ENCODE measurements at regions not wholly inside any gene's neighbourhood (a gene's known extent, or its start where the extent isn't known, plus 50 kb on each side); places are given as distances from the start of the nearest gene placed in this dataset.
"Not testable (repeated sequence)": the region's sequence is repeated elsewhere in the genome, so short reads cannot be mapped to it uniquely, and the experiment has no call there.

- no peak for DNase-seq (ENCODE audit: low spot score)
- in situ Hi-C loops (cut with HindIII; ENCODE audit: low sequenced_read_pairs): no loop called here
Measured at GRCh38 chr7:110417611-110418010, 673.3 kb upstream of the LRRN3 start.

DNA sequence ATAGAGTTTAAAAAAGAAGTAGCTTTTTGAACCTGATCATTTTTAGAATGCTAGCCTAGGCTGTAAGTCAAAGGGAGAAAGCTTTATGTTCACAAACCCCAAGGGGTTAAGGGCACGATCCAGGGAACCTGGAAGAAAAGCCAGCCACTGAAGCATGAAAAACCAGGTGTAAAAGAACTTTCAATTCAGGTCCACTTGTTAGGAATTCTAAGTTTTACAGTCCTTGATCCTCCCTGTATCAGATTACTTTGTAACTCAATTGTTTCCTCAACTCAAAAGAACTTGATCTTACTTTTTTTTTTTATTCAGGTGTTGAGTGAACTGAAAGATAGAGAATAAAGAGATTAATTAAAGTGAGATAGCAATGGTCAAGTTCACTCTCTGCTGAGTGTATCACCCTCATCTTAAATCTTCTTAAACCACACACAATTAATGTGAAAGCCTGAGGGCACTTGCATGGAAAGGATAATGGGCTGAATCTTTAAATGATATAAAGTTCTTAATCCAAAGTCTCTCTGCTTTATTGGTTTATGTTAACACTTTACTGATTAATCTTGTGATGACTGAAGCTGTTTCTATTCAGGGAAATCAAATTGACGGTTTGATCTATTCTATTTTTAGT lies 672.2 kb upstream of the LRRN3 start:
- in situ Hi-C loops (cut with HindIII; ENCODE audit: low sequenced_read_pairs): no loop called here

DNA sequence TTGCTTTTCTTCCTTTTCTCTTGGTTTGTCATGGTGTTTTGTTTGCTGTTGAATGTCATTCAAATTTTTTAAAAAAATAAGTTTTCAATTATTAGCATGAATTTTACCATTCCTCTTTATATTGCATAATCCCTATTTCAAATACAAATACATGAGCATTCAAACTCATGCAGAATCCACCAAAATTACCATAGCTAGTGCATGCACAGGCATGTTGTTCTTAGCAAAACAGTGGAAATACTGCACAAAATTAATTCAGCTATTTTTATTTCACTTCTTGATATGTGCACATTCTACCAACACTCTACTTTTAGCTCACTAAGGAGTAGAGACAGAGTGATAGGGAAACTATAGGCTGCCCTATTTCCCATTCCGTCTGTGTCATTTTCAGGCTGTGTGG lies 670.1 kb upstream of the LRRN3 start:
- in situ Hi-C loops (cut with HindIII; ENCODE audit: low sequenced_read_pairs): no loop called here
- no peak for DNase-seq (ENCODE audit: low spot score)

More for the DNA sequence above, 672.2 kb upstream of the LRRN3 start:
- DNase-seq (ENCODE audit: low spot score): no peak

DNA sequence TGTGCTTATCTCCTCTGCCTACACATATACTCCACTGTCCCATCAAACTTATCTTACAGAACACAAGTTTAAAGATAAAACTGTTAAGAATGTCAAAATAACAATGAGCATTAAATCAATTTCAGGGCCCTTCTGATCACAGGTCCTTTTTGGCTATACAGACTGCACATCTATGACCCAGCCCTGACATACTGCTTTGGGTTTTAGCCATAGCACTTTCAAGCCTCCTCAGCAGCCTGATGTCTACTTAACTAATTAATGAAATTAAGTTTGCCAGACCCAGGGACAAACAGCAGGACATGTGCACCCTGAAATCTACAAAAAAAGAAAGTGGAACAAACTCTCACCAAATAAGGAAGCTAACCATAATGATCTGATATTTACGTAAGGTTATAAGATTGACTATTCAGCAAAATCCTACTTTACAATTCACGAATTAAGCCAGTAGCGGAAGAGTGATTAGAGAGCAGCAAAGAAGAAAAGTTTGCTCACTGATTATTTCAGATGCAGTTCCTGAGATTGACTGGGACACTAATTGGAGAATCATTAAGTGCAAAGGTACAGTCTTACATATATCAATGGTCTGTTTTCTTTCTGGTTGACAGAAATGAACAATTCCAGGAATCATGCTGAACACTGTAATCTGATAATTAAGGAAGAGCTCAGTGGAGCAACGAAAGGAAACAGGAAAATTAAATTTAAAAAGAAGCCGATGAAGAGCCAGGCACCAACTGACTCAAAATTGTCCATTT lies 669.3 kb upstream of the LRRN3 start:
- no peak for DNase-seq (ENCODE audit: low spot score)
- in situ Hi-C loops (cut with HindIII; ENCODE audit: low sequenced_read_pairs): no loop called here

- no peak for DNase-seq (ENCODE audit: low spot score)
- in situ Hi-C loops (cut with HindIII; ENCODE audit: low sequenced_read_pairs): no loop called here
Measured at GRCh38 chr7:110432061-110432553, 658.8 kb upstream of the LRRN3 start.

- in situ Hi-C loops (cut with HindIII; ENCODE audit: low sequenced_read_pairs); DNase-seq (ENCODE audit: low spot score): not testable (repeated sequence)
Measured at GRCh38 chr7:110438926-110439325, 652.0 kb upstream of the LRRN3 start.

- in situ Hi-C loops (cut with HindIII; ENCODE audit: low sequenced_read_pairs): no loop called here
- no peak for DNase-seq (ENCODE audit: low spot score)
Measured at GRCh38 chr7:110442381-110442837, 648.5 kb upstream of the LRRN3 start.

GRCh38 chr7:110446658-110447057 lies 644.3 kb upstream of the LRRN3 start:
- DNase-seq (ENCODE audit: low spot score): no peak
- in situ Hi-C loops (cut with HindIII; ENCODE audit: low sequenced_read_pairs): no loop called here

DNA sequence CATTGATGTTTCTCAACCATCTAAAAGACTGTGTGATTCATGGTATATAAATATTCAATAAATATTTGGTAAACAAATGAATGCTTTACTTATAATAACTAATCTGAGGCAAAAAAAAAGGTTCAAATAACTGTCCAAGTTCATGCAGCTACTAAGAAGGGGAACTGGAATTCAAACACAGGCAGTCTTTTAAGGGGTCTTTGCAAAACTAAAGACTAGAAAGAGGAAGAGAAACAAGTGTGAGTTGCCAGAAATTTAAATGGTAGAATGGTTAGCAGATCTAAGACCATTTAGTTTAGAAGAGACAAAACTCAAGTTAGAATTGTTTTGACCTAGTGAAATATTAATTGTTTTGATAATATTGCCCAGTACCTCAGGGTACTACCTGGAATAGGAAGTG lies 642.0 kb upstream of the LRRN3 start:
- in situ Hi-C loops (cut with HindIII; ENCODE audit: low sequenced_read_pairs): no loop called here
- no peak for DNase-seq (ENCODE audit: low spot score)

- in situ Hi-C loops (cut with HindIII; ENCODE audit: low sequenced_read_pairs): no loop called here
- no peak for DNase-seq (ENCODE audit: low spot score)
Measured at GRCh38 chr7:110454713-110455112, 636.2 kb upstream of the LRRN3 start.

DNA sequence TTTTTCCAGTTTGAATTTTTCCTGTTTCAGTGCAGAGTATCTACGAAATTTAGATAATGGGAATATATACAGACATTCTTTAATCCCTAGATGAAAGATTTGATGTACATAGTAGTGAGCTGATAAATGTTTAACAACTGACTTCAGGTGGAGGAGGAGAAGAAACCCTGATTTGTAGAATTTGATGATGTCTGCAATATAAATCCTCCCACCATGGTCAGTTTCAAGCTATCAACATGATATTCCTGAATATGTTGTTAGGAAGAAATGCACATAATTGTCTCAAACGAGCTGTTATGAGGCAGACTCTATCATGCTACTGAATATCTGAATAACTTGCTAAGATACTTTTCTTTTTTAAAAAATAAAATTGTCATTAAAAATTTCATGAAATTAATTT lies 629.3 kb upstream of the LRRN3 start:
- in situ Hi-C loops (cut with HindIII; ENCODE audit: low sequenced_read_pairs): no loop called here
- DNase-seq (ENCODE audit: low spot score): no peak

DNA sequence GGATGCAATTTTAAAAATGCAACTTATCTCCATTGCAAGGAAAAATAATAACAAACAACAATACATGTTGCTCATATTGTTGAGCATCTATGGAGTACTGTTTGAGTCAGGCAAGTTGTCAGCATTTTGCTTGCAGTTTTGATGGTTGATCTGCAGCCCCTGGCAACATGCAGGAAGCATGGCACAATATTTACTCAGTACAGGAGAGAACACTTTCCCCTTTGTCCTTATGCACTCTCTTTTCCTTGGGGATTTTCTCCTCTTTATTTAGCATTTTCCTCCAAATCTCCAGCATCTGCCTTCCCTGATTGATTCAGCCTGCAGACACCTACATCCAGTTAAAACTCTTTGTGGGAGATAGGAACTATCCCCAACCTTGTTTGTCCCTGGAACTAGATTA lies 620.5 kb upstream of the LRRN3 start:
- in situ Hi-C loops (cut with HindIII; ENCODE audit: low sequenced_read_pairs): no loop called here

DNA sequence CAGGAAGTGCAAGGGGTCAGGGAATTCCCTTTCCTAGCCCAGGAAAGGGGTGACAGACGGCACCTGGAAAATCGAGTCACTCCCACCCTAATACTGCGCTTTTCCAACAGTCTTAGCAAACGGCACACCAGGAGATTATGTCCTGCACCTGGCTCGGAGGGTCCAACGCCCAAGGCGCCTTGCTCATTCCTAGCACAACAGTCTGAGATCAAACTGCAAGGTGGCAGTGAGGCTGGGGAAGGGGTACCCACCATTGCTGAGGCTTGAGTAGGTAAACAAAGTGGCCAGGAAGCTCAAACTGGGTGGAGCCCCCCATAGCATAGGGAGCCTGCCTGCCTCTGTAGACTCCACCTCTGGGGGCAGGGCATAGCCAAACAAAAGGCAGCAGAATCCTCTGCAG lies 618.5 kb upstream of the LRRN3 start:
- DNase-seq (ENCODE audit: low spot score); in situ Hi-C loops (cut with HindIII; ENCODE audit: low sequenced_read_pairs): not testable (repeated sequence)

More for the DNA sequence above, 620.5 kb upstream of the LRRN3 start:
- no peak for DNase-seq (ENCODE audit: low spot score)

DNA sequence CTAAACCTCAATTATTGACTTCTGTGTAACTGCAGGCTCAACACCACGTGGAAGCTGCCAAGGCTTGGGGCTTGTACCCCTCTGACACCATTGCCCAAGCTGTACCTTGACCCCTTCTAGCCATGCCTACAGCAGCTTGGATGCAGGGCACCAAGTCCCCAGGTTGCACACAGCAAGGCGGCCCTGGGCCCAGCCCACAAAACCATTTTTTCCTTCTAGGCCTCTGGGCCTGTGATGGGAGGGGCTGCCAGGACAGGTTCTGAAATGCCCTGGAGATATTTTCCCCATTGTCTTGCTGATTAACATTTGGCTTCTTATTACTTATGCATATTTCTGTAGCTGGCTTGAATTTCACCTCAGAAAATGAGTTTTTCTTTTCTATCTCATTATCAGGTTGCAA lies 610.0 kb upstream of the LRRN3 start:
- in situ Hi-C loops (cut with HindIII; ENCODE audit: low sequenced_read_pairs): no loop called here
- no peak for DNase-seq (ENCODE audit: low spot score)

- DNase-seq (ENCODE audit: low spot score): no peak
- in situ Hi-C loops (cut with HindIII; ENCODE audit: low sequenced_read_pairs): no loop called here
Measured at GRCh38 chr7:110483553-110483952, 607.4 kb upstream of the LRRN3 start.

GRCh38 chr7:110484356-110484755 lies 606.6 kb upstream of the LRRN3 start:
- in situ Hi-C loops (cut with HindIII; ENCODE audit: low sequenced_read_pairs): no loop called here
- no peak for DNase-seq (ENCODE audit: low spot score)

- no peak for DNase-seq (ENCODE audit: low spot score)
- in situ Hi-C loops (cut with HindIII; ENCODE audit: low sequenced_read_pairs): no loop called here
Measured at GRCh38 chr7:110486549-110486948, 604.4 kb upstream of the LRRN3 start.

- in situ Hi-C loops (cut with HindIII; ENCODE audit: low sequenced_read_pairs): no loop called here
Measured at GRCh38 chr7:110502888-110503465, 588.0 kb upstream of the LRRN3 start.

GRCh38 chr7:110507369-110507768 lies 583.6 kb upstream of the LRRN3 start:
- in situ Hi-C loops (cut with HindIII; ENCODE audit: low sequenced_read_pairs): no loop called here
- no peak for DNase-seq (ENCODE audit: low spot score)

More at GRCh38 chr7:110502888-110503465, 588.0 kb upstream of the LRRN3 start:
- DNase-seq (ENCODE audit: low spot score): no peak

DNA sequence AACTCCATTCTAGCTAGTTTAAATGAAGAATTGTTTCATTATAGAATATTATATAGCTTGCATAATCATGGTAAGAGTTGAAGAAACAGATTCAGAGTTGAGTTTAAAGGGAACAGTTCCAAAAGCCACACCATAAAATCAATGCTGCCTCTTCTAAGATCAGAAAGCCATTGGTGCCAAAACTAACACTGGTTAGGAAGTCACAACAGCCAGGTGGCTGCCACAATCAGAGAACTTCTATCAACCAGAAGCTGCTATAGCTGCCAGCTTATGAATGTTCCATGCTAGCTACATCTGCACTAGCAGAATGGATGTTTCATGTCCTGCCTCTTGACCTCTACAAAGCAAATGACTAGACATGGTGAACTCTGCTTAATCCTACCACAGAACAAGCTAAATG lies 583.1 kb upstream of the LRRN3 start:
- in situ Hi-C loops (cut with HindIII; ENCODE audit: low sequenced_read_pairs): no loop called here
- no peak for DNase-seq (ENCODE audit: low spot score)

Measured in G401 (cell line).